GM18519 (cell line): ENCODE measurements at regions not wholly inside any gene's neighbourhood (a gene's known extent, or its start where the extent isn't known, plus 50 kb on each side); places are given as distances from the start of the nearest gene placed in this dataset.
"Not testable (repeated sequence)": the region's sequence is repeated elsewhere in the genome, so short reads cannot be mapped to it uniquely, and the experiment has no call there.

Experiments used
- ATAC-seq: cut with Tn5 transposase; IDR thresholded peaks from one replicate; pipeline ENCODE4 v1.9.1; 2021; ENCODE audit warnings: mild to moderate bottlenecking, moderate library complexity; ENCODE audit not compliant: unreplicated experiment, low FRiP score

- ATAC-seq = no peak
These were observed 165.7 kb downstream of the SOD2 start for GRCh38 chr6:159527351-159527750.

- ATAC-seq = no peak
These were observed 167.5 kb downstream of the SOD2 start for GRCh38 chr6:159525445-159526025.

- ATAC-seq = no peak
These were observed 170.0 kb downstream of the SOD2 start for GRCh38 chr6:159522877-159523547.

GRCh38 chr6:159521962-159522361 lies 171.1 kb downstream of the SOD2 start:
- no peak for ATAC-seq

- no peak for ATAC-seq
These were observed 173.0 kb downstream of the SOD2 start for GRCh38 chr6:159520002-159520401.

- not testable (repeated sequence) for ATAC-seq
These were observed 177.2 kb downstream of the SOD2 start for GRCh38 chr6:159515811-159516210.

GRCh38 chr6:159513914-159514313 lies 179.1 kb downstream of the SOD2 start:
- ATAC-seq = no peak

GRCh38 chr6:159513074-159513720 lies 179.8 kb downstream of the SOD2 start:
- ATAC-seq = no peak

- ATAC-seq = no peak
These were observed 180.5 kb downstream of the SOD2 start for GRCh38 chr6:159512571-159512970.

- ATAC-seq = no peak
These were observed 180.9 kb downstream of the SOD2 start for GRCh38 chr6:159512104-159512503.

GRCh38 chr6:159510141-159510540 lies 182.9 kb downstream of the SOD2 start:
- no peak for ATAC-seq

GRCh38 chr6:159508931-159509330 lies 184.1 kb downstream of the SOD2 start:
- no peak for ATAC-seq

GRCh38 chr6:159506048-159506447 lies 187.0 kb downstream of the SOD2 start:
- no peak for ATAC-seq

- ATAC-seq = no peak
These were observed 187.7 kb downstream of the SOD2 start for GRCh38 chr6:159505140-159505922.

GRCh38 chr6:159501558-159501957 lies 191.5 kb downstream of the SOD2 start:
- ATAC-seq = no peak

GRCh38 chr6:159499034-159499433 lies 194.0 kb downstream of the SOD2 start:
- no peak for ATAC-seq

GRCh38 chr6:159494586-159494972 lies 198.5 kb downstream of the SOD2 start:
- ATAC-seq = no peak

- ATAC-seq = no peak
These were observed 199.0 kb downstream of the SOD2 start for GRCh38 chr6:159493898-159494585.

- no peak for ATAC-seq
These were observed 199.7 kb downstream of the SOD2 start for GRCh38 chr6:159493231-159493897.

GRCh38 chr6:159490298-159490937 lies 202.6 kb downstream of the SOD2 start:
- ATAC-seq = no peak
